IMR-90 (cell line): ENCODE measurements at regions not wholly inside any gene's neighbourhood (a gene's known extent, or its start where the extent isn't known, plus 50 kb on each side); places are given as distances from the start of the nearest gene placed in this dataset.

ENCODE experiments used
- ATAC-seq: fragments of 200-7000 bp; cut with Tn5 transposase; 2 replicates; pipeline ENCODE4 v1.9.1; 2020; ENCODE audit warnings: low read depth, mild to moderate bottlenecking, moderate library complexity
- BruUV-seq: library from RNA; stranded (reverse); fragments of 400-500 nt; replicated peaks from 2 replicates; lab custom pipeline; 2021; lab: Mats Ljungman, UMichigan
- CTCF ChIA-PET: fragments of 300-600 bp; formaldehyde crosslinking; extraction: SDS; loops from one replicate; lab custom pipeline; 2021; ENCODE audit warnings: antibody characterized with exemption; lab: Yijun Ruan, JAX
- POLR2A ChIA-PET: fragments of 300-600 bp; sonication (Branson Sonifier 250); formaldehyde crosslinking; loops from one replicate; lab custom pipeline; 2022; ENCODE audit warnings: antibody characterized with exemption; ENCODE audit not compliant: unreplicated experiment; lab: Charles Lee
- DNase-seq: peaks from one replicate; pipeline ENCODE4 v3.0.0; 2013
- H2AFZ ChIP-seq: replicated peaks from 2 replicates; pipeline ENCODE3; 2013; ENCODE audit warnings: low read length, mild to moderate bottlenecking; ENCODE audit not compliant: poor library complexity
- H2AK5ac ChIP-seq: 2 replicates; pipeline ENCODE4 v1.6.1; 2013; ENCODE audit warnings: low read depth, low read length, inconsistent platforms
- H2AK9ac ChIP-seq: replicated peaks from 2 replicates; pipeline ENCODE3; 2013; ENCODE audit warnings: mild to moderate bottlenecking, low read depth, low read length, moderate library complexity; ENCODE audit not compliant: poor library complexity
- H2BK120ac ChIP-seq: 2 replicates; pipeline ENCODE4 v1.6.1; 2013; ENCODE audit warnings: low read depth, low read length, inconsistent platforms
- H2BK15ac ChIP-seq: 3 replicates; pipeline ENCODE4 v1.6.1; 2013; ENCODE audit warnings: low read depth, low read length, inconsistent platforms
- H2BK20ac ChIP-seq: 2 replicates; pipeline ENCODE4 v1.6.1; 2013; ENCODE audit warnings: low read depth, mild to moderate bottlenecking, inconsistent platforms, low read length, moderate library complexity
- H2BK5ac ChIP-seq: 2 replicates; pipeline ENCODE4 v1.6.1; 2013; ENCODE audit warnings: mild to moderate bottlenecking, low read depth, low read length, inconsistent platforms; ENCODE audit not compliant: poor library complexity, severe bottlenecking
- H3K14ac ChIP-seq: replicated peaks from 2 replicates; pipeline ENCODE4 v1.6.1; 2013; ENCODE audit warnings: low read depth, low read length, inconsistent platforms
- H3K18ac ChIP-seq: 2 replicates; pipeline ENCODE4 v1.6.1; 2013; ENCODE audit warnings: low read depth, low read length, control low read depth
- H3K23ac ChIP-seq: 2 replicates; pipeline ENCODE4 v1.6.1; 2013; ENCODE audit warnings: low read depth, low read length, inconsistent platforms
- H3K27ac ChIP-seq: 2 replicates; pipeline ENCODE4 v1.5.1; 2013; ENCODE audit warnings: mild to moderate bottlenecking, control low read depth, low read length; ENCODE audit not compliant: insufficient read depth
- H3K27me3 ChIP-seq: 2 replicates; pipeline ENCODE4 v1.6.1; 2013; ENCODE audit warnings: low read length; ENCODE audit not compliant: control insufficient read depth, insufficient read depth
- H3K36me3 ChIP-seq: 2 replicates; pipeline ENCODE4 v1.6.1; 2013; ENCODE audit warnings: low read length, mixed read lengths; ENCODE audit not compliant: control insufficient read depth, insufficient read depth
- H3K4ac ChIP-seq: 2 replicates; pipeline ENCODE4 v1.6.1; 2013; ENCODE audit warnings: low read depth, low read length, inconsistent platforms
- H3K4me1 ChIP-seq: 2 replicates; pipeline ENCODE4 v1.6.1; 2013; ENCODE audit warnings: low read length, mixed read lengths; ENCODE audit not compliant: control insufficient read depth, insufficient read depth
- H3K4me2 ChIP-seq: 2 replicates; pipeline ENCODE4 v1.6.1; 2013; ENCODE audit warnings: low read depth, mild to moderate bottlenecking, control low read depth, low read length, moderate library complexity
- H3K4me3 ChIP-seq: 2 replicates; pipeline ENCODE4 v1.5.1; 2013; ENCODE audit warnings: low read depth, mild to moderate bottlenecking, control low read depth, low read length, moderate library complexity; ENCODE audit not compliant: insufficient read depth
- H3K56ac ChIP-seq: 2 replicates; pipeline ENCODE4 v1.6.1; 2013; ENCODE audit warnings: low read length, inconsistent platforms; ENCODE audit not compliant: insufficient read depth; ENCODE audit errors: extremely low read depth
- H3K79me1 ChIP-seq, 2 experiments: 2 replicates each; pipeline ENCODE4 v1.6.1; 2013; ENCODE audit warnings: low read length in 2 of 2, inconsistent platforms in 1 of 2, low read depth in 1 of 2
- H3K9ac ChIP-seq: 2 replicates; pipeline ENCODE4 v1.6.1; 2013; ENCODE audit warnings: low read depth, low read length, control low read depth
- H3K9me1 ChIP-seq: 2 replicates; pipeline ENCODE4 v1.6.1; 2013; ENCODE audit warnings: low read length, inconsistent platforms; ENCODE audit not compliant: insufficient read depth
- H3K9me3 ChIP-seq: 2 replicates; pipeline ENCODE4 v1.6.1; 2013; ENCODE audit warnings: low read length; ENCODE audit not compliant: control insufficient read depth, insufficient read depth
- H4K20me1 ChIP-seq: 2 replicates; pipeline ENCODE4 v1.6.1; 2013; ENCODE audit warnings: low read length, inconsistent platforms; ENCODE audit not compliant: insufficient read depth
- H4K5ac ChIP-seq: 2 replicates; pipeline ENCODE4 v1.6.1; 2013; ENCODE audit warnings: mild to moderate bottlenecking, low read depth, low read length, control low read depth
- H4K8ac ChIP-seq, 2 experiments: 2 replicates each; pipeline ENCODE4 v1.6.1; 2013; ENCODE audit warnings: low read depth in 2 of 2, low read length in 2 of 2, control low read depth in 1 of 2, inconsistent platforms in 1 of 2
- H4K91ac ChIP-seq: 2 replicates; pipeline ENCODE4 v1.6.1; 2013; ENCODE audit warnings: low read depth, low read length, inconsistent platforms; ENCODE audit not compliant: insufficient read depth
- BHLHE40 ChIP-seq: fragments of 150-350 bp; IDR thresholded peaks from 2 replicates; pipeline ENCODE4 v1.6.1; 2016; ENCODE audit warnings: mild to moderate bottlenecking, low read depth, low read length
- FOS ChIP-seq: fragments of 150-350 bp; IDR thresholded peaks from 2 replicates; pipeline ENCODE4 v1.6.1; 2016; ENCODE audit warnings: low read depth, low read length
- MAFK ChIP-seq: IDR thresholded peaks from 2 replicates; pipeline ENCODE4 v1.6.1; 2012; ENCODE audit warnings: low read depth, low read length, improper control_type of control experiment
- MAZ ChIP-seq: IDR thresholded peaks from 2 replicates; pipeline ENCODE4 v1.6.1; 2012; ENCODE audit warnings: low read depth, mild to moderate bottlenecking, low read length, improper control_type of control experiment, moderate library complexity, borderline replicate concordance
- MXI1 ChIP-seq: IDR thresholded peaks from 2 replicates; pipeline ENCODE4 v1.6.1; 2012; ENCODE audit warnings: low read depth, mild to moderate bottlenecking, low read length, moderate library complexity, borderline replicate concordance
- RAD21 ChIP-seq: IDR thresholded peaks from 2 replicates; pipeline ENCODE4 v1.6.1; 2012; ENCODE audit warnings: low read length, improper control_type of control experiment
- RCOR1 ChIP-seq: IDR thresholded peaks from 2 replicates; pipeline ENCODE4 v1.6.1; 2012; ENCODE audit warnings: mild to moderate bottlenecking, low read length, improper control_type of control experiment; ENCODE audit not compliant: insufficient replicate concordance
- RFX5 ChIP-seq: IDR thresholded peaks from 2 replicates; pipeline ENCODE4 v1.8.0; 2012; ENCODE audit warnings: low read depth, mild to moderate bottlenecking, low read length, moderate library complexity
- SMC3 ChIP-seq: fragments of 150-350 bp; IDR thresholded peaks from 2 replicates; pipeline ENCODE4 v1.6.1; 2016; ENCODE audit warnings: low read depth, mild to moderate bottlenecking, antibody characterized with exemption, low read length, moderate library complexity
- WGBS, 2 experiments: methylation state at CpG; one replicate each; pipeline versions ENCODE4 v1.1.5 to v1.1.7; 2013; ENCODE audit warnings: missing lambda C conversion rate in 2 of 2; ENCODE audit not compliant: insufficient read length in 1 of 2; ENCODE audit errors: extremely low coverage in 2 of 2; 5-methylcytosine and 5-hydroxymethylcytosine counted together
- dilution Hi-C: fragments of 300-500 bp; cut with HindIII; formaldehyde crosslinking; loops from one replicate; pipeline ENCODE4 v1.14.3; 2018; ENCODE audit warnings: low sequenced_read_pairs; ENCODE audit not compliant: unreplicated experiment
- in situ Hi-C: fragments of 300-500 bp; cut with MboI; formaldehyde crosslinking; loops from 3 replicates; pipeline ENCODE4 v1.14.3; 2019; ENCODE audit warnings: low sequenced_read_pairs, inconsistent platforms, mixed read lengths
- intact Hi-C: fragments of 100-400 bp; cut with micrococcal nuclease; formaldehyde crosslinking; loops from 2 replicates; pipeline ENCODE4 v1.10.0; 2022
- TF ChIP-seq, protein P1 (sequence below): fragments of 150-350 bp; IDR thresholded peaks from 2 replicates; pipeline ENCODE4 v1.6.1; 2016; ENCODE audit warnings: low read depth, mild to moderate bottlenecking, low read length, moderate library complexity, borderline replicate concordance
- TF ChIP-seq, protein P2 (sequence below): conservative IDR thresholded peaks from 2 replicates; pipeline ENCODE4 v1.5.1; 2012; ENCODE audit warnings: mild to moderate bottlenecking, low read depth, low read length, improper control_type of control experiment

DNA sequence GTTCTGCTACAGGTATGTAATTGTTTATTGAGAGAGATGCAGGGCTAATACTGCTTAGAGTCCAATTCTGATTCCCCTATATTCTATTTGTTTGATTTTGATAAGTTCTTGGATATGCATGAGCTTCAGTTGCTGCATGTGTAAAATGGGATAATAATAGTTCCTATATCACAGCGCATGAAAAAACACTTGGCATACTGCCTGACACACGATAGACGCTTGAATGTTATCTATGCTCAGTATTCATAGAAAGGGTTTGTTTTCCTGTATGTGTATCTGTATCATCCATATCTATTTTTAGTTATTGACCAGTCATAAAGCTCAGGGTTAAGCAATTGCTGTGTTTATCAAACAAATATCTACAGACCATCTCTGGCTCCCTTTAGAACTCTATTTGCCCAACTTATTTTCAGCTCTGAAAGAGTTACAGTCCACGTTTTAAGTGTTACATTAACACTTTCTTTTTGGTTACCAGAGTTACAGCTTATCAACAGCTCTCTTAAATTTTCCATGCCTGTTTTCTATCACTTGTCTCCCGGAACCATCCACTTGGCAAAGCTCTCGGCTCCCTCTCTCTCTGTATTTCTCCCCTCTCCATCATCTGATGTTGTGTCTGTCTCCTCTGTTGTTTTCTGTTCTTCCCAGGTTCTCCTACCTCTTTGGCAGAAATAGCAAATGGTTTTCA, 334.8 kb downstream of the CBLN1 start:
- Histone ChIP-seq H3K27me3 (peaks cover 23% of the 10 kb centered on the region), H3K9ac (no peak overlapping the region), H4K8ac (no peak overlapping the region), H2BK120ac (no peak overlapping the region), H3K27ac (no peak overlapping the region), H3K4me1 (no peaks in the 10 kb centered on the region), H2BK5ac (no peak overlapping the region), H2AK5ac (no peak overlapping the region), H2BK15ac (no peak overlapping the region), H4K5ac (no peak overlapping the region), H4K91ac (no peak overlapping the region), H3K4ac (no peak overlapping the region), H3K4me3 (no peak overlapping the region), H3K36me3 (no peaks in the 10 kb centered on the region), H3K79me1 (no peaks in the 10 kb centered on the region), H2AK9ac (no peak overlapping the region), H3K18ac (no peak overlapping the region), H3K4me2 (no peak overlapping the region), H4K20me1 (no peaks in the 10 kb centered on the region), H3K14ac (no peak overlapping the region), H2BK20ac (no peak overlapping the region), H3K9me3 (no peaks in the 10 kb centered on the region), H3K56ac (no peak overlapping the region), H3K23ac (no peak overlapping the region), H3K9me1 (no peaks in the 10 kb centered on the region), H2AFZ (no peak overlapping the region)
- BruUV-seq, result no TSS peak
- ATAC-seq, result no peak
- CTCF ChIA-PET, result interaction anchor here (0.6 kb wide), 1 partner anchor 385 kb away, joined by 3 read pairs; no protein-coding TSS in a partner anchor
- POLR2A ChIA-PET, result no interaction called here
- intact Hi-C loops (no loop called here), in situ Hi-C loops (no loop called here), dilution Hi-C loops (no loop called here)
- TF ChIP-seq BHLHE40, result no peak
- no peak for TF ChIP-seq MAZ
- TF ChIP-seq, protein P1, sequence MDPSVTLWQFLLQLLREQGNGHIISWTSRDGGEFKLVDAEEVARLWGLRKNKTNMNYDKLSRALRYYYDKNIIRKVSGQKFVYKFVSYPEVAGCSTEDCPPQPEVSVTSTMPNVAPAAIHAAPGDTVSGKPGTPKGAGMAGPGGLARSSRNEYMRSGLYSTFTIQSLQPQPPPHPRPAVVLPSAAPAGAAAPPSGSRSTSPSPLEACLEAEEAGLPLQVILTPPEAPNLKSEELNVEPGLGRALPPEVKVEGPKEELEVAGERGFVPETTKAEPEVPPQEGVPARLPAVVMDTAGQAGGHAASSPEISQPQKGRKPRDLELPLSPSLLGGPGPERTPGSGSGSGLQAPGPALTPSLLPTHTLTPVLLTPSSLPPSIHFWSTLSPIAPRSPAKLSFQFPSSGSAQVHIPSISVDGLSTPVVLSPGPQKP, result no peak
- TF ChIP-seq RFX5, result no peak
- TF ChIP-seq RAD21, result no peak
- TF ChIP-seq, protein P2, sequence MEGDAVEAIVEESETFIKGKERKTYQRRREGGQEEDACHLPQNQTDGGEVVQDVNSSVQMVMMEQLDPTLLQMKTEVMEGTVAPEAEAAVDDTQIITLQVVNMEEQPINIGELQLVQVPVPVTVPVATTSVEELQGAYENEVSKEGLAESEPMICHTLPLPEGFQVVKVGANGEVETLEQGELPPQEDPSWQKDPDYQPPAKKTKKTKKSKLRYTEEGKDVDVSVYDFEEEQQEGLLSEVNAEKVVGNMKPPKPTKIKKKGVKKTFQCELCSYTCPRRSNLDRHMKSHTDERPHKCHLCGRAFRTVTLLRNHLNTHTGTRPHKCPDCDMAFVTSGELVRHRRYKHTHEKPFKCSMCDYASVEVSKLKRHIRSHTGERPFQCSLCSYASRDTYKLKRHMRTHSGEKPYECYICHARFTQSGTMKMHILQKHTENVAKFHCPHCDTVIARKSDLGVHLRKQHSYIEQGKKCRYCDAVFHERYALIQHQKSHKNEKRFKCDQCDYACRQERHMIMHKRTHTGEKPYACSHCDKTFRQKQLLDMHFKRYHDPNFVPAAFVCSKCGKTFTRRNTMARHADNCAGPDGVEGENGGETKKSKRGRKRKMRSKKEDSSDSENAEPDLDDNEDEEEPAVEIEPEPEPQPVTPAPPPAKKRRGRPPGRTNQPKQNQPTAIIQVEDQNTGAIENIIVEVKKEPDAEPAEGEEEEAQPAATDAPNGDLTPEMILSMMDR, result no peak
- no peak for TF ChIP-seq MXI1
- no peak for TF ChIP-seq RCOR1
- no peak for TF ChIP-seq SMC3
- no peak for TF ChIP-seq MAFK
- no peak for TF ChIP-seq FOS
- no peak for DNase-seq
- WGBS, 2 experiments, result 29% methylated on average over 1 of the region's 6 CpGs; no CpG with 5 or more reads in 1 of the 2 experiments
